Neural cell (in vitro differentiated cells): ENCODE measurements at regions not wholly inside any gene's neighbourhood (a gene's known extent, or its start where the extent isn't known, plus 50 kb on each side); places are given as distances from the start of the nearest gene placed in this dataset.

Source experiments
- H2AFZ ChIP-seq: fragments of 200-600, 300-800 bp; sonication (generic), shearing (Covaris generic); 2 replicates; pipeline ENCODE4 v1.6.0; 2014; ENCODE audit warnings: low read depth, mild to moderate bottlenecking, antibody characterized with exemption, low read length, moderate library complexity
- H3F3A ChIP-seq: fragments of 200-600 bp; shearing (Covaris generic); 2 replicates; pipeline ENCODE4 v1.6.1; 2016; ENCODE audit warnings: mild to moderate bottlenecking, moderate library complexity, mixed read lengths, antibody characterized with exemption, low read length; ENCODE audit not compliant: insufficient read depth, poor library complexity, severe bottlenecking
- H3K27ac ChIP-seq: fragments of 200-600, 300-800 bp; sonication (generic), shearing (Covaris generic); 2 replicates; pipeline ENCODE4 v1.5.1; 2014; ENCODE audit warnings: mild to moderate bottlenecking, low read length, moderate library complexity
- H3K27me3 ChIP-seq: fragments of 300-800, 200-600 bp; sonication (generic), shearing (Covaris generic); 2 replicates; pipeline ENCODE4 v1.6.0; 2014; ENCODE audit warnings: mild to moderate bottlenecking, low read depth, low read length, moderate library complexity; ENCODE audit not compliant: insufficient read depth
- H3K36me3 ChIP-seq: fragments of 300-800, 200-600 bp; sonication (generic), shearing (Covaris generic); 2 replicates; pipeline ENCODE4 v1.5.1; 2014; ENCODE audit warnings: mild to moderate bottlenecking, antibody characterized with exemption, low read length, moderate library complexity; ENCODE audit not compliant: insufficient read depth
- H3K4me2 ChIP-seq: fragments of 300-800, 200-600 bp; sonication (generic), shearing (Covaris generic); 2 replicates; pipeline ENCODE4 v1.6.0; 2014; ENCODE audit warnings: mild to moderate bottlenecking, low read length
- H3K4me3 ChIP-seq: fragments of 300-800, 200-600 bp; sonication (generic), shearing (Covaris generic); 2 replicates; pipeline ENCODE4 v1.5.1; 2014; ENCODE audit warnings: mild to moderate bottlenecking, low read length, moderate library complexity
- H3K79me2 ChIP-seq: fragments of 200-600 bp; shearing (Covaris generic); replicated peaks from 2 replicates; pipeline ENCODE4 v1.6.0; 2014; ENCODE audit warnings: mild to moderate bottlenecking, low read length, moderate library complexity; ENCODE audit not compliant: insufficient read depth
- H3K9ac ChIP-seq: fragments of 300-800, 200-600 bp; sonication (generic), shearing (Covaris generic); 2 replicates; pipeline ENCODE4 v1.6.1; 2016; ENCODE audit warnings: mild to moderate bottlenecking, low read length, mixed read lengths
- H3K9me2 ChIP-seq: fragments of 200-600 bp; shearing (Covaris generic); 2 replicates; pipeline ENCODE4 v1.6.1; 2016; ENCODE audit warnings: mild to moderate bottlenecking, low read length, mixed read lengths; ENCODE audit not compliant: insufficient read depth
- H3K9me3 ChIP-seq: fragments of 200-600, 300-800 bp; sonication (generic), shearing (Covaris generic); 2 replicates; pipeline ENCODE4 v1.6.1; 2016; ENCODE audit warnings: mild to moderate bottlenecking, mixed run types, low read length, moderate library complexity, mixed read lengths
- H4K20me1 ChIP-seq: fragments of 200-600 bp; shearing (Covaris generic); 2 replicates; pipeline ENCODE4 v1.6.1; 2016; ENCODE audit warnings: mild to moderate bottlenecking, mixed run types; ENCODE audit not compliant: insufficient read depth
- EP300 ChIP-seq: fragments of 450-650 bp; conservative IDR thresholded peaks from 2 replicates; pipeline ENCODE4 v1.6.1; 2014; ENCODE audit warnings: antibody characterized with exemption, mild to moderate bottlenecking, moderate library complexity; ENCODE audit not compliant: poor library complexity, severe bottlenecking
- EZH2 ChIP-seq: fragments of 200-600, 300-800 bp; shearing (Covaris generic), sonication (generic); IDR thresholded peaks from 2 replicates; pipeline ENCODE4 v1.6.1; 2014; ENCODE audit warnings: antibody characterized with exemption, low read length, borderline replicate concordance, mild to moderate bottlenecking; ENCODE audit not compliant: insufficient read depth, poor library complexity, severe bottlenecking
- MXI1 ChIP-seq: fragments of 450-650 bp; conservative IDR thresholded peaks from 2 replicates; pipeline ENCODE4 v1.6.1; 2014; ENCODE audit warnings: antibody characterized with exemption, mild to moderate bottlenecking; ENCODE audit not compliant: poor library complexity, severe bottlenecking
- POLR2AphosphoS5 ChIP-seq: IDR thresholded peaks from 2 replicates; pipeline ENCODE4 v1.6.1; 2012
- RAD21 ChIP-seq: fragments of 450-650 bp; conservative IDR thresholded peaks from 2 replicates; pipeline ENCODE4 v1.6.1; 2014; ENCODE audit warnings: antibody characterized with exemption, mild to moderate bottlenecking, moderate library complexity
- REST ChIP-seq: IDR thresholded peaks from 2 replicates; pipeline ENCODE4 v1.6.1; 2012; ENCODE audit warnings: borderline replicate concordance
- SMC3 ChIP-seq: fragments of 450-650 bp; conservative IDR thresholded peaks from 2 replicates; pipeline ENCODE4 v1.6.1; 2014; ENCODE audit warnings: antibody characterized with exemption, mild to moderate bottlenecking, moderate library complexity; ENCODE audit not compliant: poor library complexity
- TAF1 ChIP-seq: IDR thresholded peaks from 2 replicates; pipeline ENCODE4 v1.6.1; 2012; ENCODE audit warnings: low read depth
- TF ChIP-seq, protein P1 (sequence below): fragments of 450-650 bp; IDR thresholded peaks from 2 replicates; pipeline ENCODE4 v1.5.1; 2014; ENCODE audit warnings: antibody characterized with exemption, mild to moderate bottlenecking, moderate library complexity; ENCODE audit not compliant: poor library complexity, severe bottlenecking

DNA sequence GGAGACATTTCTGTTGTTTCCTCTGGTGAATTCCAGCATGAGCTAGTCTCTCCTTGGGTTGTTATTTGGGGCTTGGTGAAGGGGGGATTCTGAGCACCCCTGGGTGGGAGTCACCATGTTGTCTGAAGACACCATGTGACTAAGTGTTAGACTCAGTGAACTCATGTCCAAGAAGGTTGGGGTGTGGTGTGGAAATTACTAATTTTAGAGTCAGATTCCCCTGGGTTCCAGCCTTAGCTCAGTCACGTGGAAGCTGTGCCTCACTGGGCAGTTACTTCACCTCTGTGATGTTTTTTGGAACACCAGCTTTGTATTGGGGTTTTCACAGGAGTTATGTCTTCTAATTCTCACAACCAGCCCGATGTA lies 171.5 kb downstream of the RPLP1 start:
- H3K4me3 ChIP-seq: no peak overlapping the region
- H3K27ac ChIP-seq: no peak overlapping the region
- H4K20me1 ChIP-seq: no peaks in the 10 kb centered on the region
- H3F3A ChIP-seq: no peaks in the 10 kb centered on the region
- no peaks in the 10 kb centered on the region for H3K27me3 ChIP-seq
- H3K36me3 ChIP-seq: no peaks in the 10 kb centered on the region
- H3K4me2 ChIP-seq: no peak overlapping the region
- H3K9me2 ChIP-seq: no peaks in the 10 kb centered on the region
- no peak for TF ChIP-seq POLR2AphosphoS5
- TF ChIP-seq RAD21: no peak
- TF ChIP-seq, protein P1, sequence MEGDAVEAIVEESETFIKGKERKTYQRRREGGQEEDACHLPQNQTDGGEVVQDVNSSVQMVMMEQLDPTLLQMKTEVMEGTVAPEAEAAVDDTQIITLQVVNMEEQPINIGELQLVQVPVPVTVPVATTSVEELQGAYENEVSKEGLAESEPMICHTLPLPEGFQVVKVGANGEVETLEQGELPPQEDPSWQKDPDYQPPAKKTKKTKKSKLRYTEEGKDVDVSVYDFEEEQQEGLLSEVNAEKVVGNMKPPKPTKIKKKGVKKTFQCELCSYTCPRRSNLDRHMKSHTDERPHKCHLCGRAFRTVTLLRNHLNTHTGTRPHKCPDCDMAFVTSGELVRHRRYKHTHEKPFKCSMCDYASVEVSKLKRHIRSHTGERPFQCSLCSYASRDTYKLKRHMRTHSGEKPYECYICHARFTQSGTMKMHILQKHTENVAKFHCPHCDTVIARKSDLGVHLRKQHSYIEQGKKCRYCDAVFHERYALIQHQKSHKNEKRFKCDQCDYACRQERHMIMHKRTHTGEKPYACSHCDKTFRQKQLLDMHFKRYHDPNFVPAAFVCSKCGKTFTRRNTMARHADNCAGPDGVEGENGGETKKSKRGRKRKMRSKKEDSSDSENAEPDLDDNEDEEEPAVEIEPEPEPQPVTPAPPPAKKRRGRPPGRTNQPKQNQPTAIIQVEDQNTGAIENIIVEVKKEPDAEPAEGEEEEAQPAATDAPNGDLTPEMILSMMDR: no peak
- TF ChIP-seq MXI1: no peak
- no peak for TF ChIP-seq SMC3
- TF ChIP-seq EZH2: no peak
- TF ChIP-seq EP300: no peak
- no peak for TF ChIP-seq REST
- TF ChIP-seq TAF1: no peak
- no peak overlapping the region for H2AFZ ChIP-seq
- no peaks in the 10 kb centered on the region for H3K9me3 ChIP-seq
- no peaks in the 10 kb centered on the region for H3K79me2 ChIP-seq
- no peak overlapping the region for H3K9ac ChIP-seq

DNA sequence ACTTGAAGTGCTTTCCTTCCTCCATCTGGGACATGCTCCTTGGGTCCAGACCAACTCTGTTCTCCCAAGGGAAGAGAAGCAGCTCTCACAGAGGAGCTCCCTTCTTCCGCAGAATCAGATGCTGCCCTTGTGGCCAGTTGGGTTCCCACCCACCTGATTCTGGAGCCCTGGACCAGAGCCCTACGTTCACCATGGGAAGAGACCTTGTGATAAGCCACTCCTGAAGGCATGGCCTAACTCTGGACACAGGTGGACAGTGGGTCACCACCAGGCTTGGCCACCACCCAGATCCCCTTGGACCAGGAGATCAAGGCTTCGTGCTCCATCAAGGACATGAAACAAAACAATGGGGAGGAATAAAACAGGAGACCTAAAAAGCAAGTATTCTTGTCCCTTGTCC lies 172.2 kb downstream of the RPLP1 start:
- Histone ChIP-seq H3K27me3 (no peaks in the 10 kb centered on the region), H4K20me1 (no peaks in the 10 kb centered on the region), H3K9ac (no peak overlapping the region), H3K9me3 (no peaks in the 10 kb centered on the region), H3K36me3 (no peaks in the 10 kb centered on the region), H3F3A (no peaks in the 10 kb centered on the region), H3K9me2 (no peaks in the 10 kb centered on the region), H3K4me3 (no peak overlapping the region), H2AFZ (no peak overlapping the region), H3K27ac (no peak overlapping the region), H3K4me2 (no peak overlapping the region), H3K79me2 (no peaks in the 10 kb centered on the region)
- TF ChIP-seq POLR2AphosphoS5 (no peak), EZH2 (no peak), SMC3 (no peak), RAD21 (no peak), REST (no peak), TAF1 (no peak), EP300 (no peak), MXI1 (no peak)
- TF ChIP-seq, protein P1: no peak
